ENCODE measurements at regions not wholly inside any gene's neighbourhood (a gene's known extent, or its start where the extent isn't known, plus 50 kb on each side); places are given as distances from the start of the nearest gene placed in this dataset.

DNA sequence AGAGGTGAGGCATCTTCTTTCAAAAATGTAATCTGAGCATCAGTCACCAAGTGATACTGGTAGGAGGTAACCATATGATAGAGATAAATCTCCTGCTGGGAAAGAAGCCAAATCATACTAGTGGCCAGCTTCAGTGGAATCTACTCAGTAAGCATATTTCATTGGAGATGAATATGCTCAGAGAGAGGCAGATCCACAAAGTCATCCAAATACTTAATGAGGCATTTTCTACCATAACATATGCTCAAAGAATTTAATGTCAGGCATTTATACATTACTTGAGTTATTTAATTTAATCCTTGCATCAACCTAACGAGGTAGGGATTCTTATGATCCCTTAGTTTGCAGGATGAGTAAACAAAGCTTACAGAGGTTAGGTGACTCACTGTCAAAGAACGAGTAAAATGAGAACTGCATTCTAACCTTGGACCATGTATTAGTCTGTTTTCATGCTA is 50.9 kb upstream of the DMRTA1 start:
- H3K27me3 ChIP-seq (replicated peaks; ENCODE audit: control insufficient read depth, insufficient read depth, low read length), result no peaks in the 10 kb centered on the region
- H3K4me1 ChIP-seq, result no peaks in the 10 kb centered on the region
- Mint-ChIP-seq H3K27me3 (ENCODE audit: insufficient read depth, unreplicated experiment) (no peaks in the 10 kb centered on the region), H3K4me3 (ENCODE audit: unreplicated experiment) (no peak overlapping the region), H3K9me3 (ENCODE audit: unreplicated experiment) (peaks cover 10% of the 10 kb centered on the region), H3K36me3 (ENCODE audit: insufficient read depth, unreplicated experiment) (no peaks in the 10 kb centered on the region), H3K4me1 (ENCODE audit: low read depth, unreplicated experiment) (no peaks in the 10 kb centered on the region), H3K27ac (ENCODE audit: unreplicated experiment) (no peak overlapping the region)
- no peak for DNase-seq
- H3K36me3 ChIP-seq (ENCODE audit: control insufficient read depth, insufficient read depth, low read length), result no peaks in the 10 kb centered on the region
- ChIA-PET CTCF (no interaction called here), POLR2A (no interaction called here)
- no TSS peak for BruUV-seq (replicated peaks)
- TF ChIP-seq, protein P1, sequence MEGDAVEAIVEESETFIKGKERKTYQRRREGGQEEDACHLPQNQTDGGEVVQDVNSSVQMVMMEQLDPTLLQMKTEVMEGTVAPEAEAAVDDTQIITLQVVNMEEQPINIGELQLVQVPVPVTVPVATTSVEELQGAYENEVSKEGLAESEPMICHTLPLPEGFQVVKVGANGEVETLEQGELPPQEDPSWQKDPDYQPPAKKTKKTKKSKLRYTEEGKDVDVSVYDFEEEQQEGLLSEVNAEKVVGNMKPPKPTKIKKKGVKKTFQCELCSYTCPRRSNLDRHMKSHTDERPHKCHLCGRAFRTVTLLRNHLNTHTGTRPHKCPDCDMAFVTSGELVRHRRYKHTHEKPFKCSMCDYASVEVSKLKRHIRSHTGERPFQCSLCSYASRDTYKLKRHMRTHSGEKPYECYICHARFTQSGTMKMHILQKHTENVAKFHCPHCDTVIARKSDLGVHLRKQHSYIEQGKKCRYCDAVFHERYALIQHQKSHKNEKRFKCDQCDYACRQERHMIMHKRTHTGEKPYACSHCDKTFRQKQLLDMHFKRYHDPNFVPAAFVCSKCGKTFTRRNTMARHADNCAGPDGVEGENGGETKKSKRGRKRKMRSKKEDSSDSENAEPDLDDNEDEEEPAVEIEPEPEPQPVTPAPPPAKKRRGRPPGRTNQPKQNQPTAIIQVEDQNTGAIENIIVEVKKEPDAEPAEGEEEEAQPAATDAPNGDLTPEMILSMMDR (IDR thresholded peaks at IDR 0.05; ENCODE audit: insufficient read depth in 1 of 2, low read depth in 1 of 2, low read length in 1 of 2, severe bottlenecking in 1 of 2, unreplicated experiment in 1 of 2), result no peak
- H3K9me3 ChIP-seq, result no peaks in the 10 kb centered on the region
- H3K4me3 ChIP-seq (ENCODE audit: low read depth, low read length), result no peak overlapping the region
- intact Hi-C loops (cut with micrococcal nuclease; ENCODE audit: unreplicated experiment), result no loop called here

Data from Caco-2 (cell line).